K562 (cell line): ENCODE measurements at regions not wholly inside any gene's neighbourhood (a gene's known extent, or its start where the extent isn't known, plus 50 kb on each side); places are given as distances from the start of the nearest gene placed in this dataset.

Experiments used
- ATAC-seq: fragments of 200-7000 bp; cut with Tn5 transposase; 3 replicates; pipeline ENCODE4 v1.9.1; 2020; ENCODE audit warnings: moderate library complexity
- BruUV-seq: library from RNA; stranded (reverse); fragments of 400-500 nt; replicated peaks from 2 replicates; lab custom pipeline; 2021; lab: Mats Ljungman, UMichigan
- CTCF ChIA-PET: fragments of 300-600 bp; formaldehyde crosslinking; extraction: SDS; loops from one replicate; lab custom pipeline; 2021; ENCODE audit warnings: low intra/inter-chr PET ratio; lab: Yijun Ruan, JAX
- POLR2A ChIA-PET: fragments of 300-600, 350-650 bp; sonication (Branson Sonifier 250); formaldehyde crosslinking; extraction: SDS; loops from one replicate; lab custom pipeline; 2021; ENCODE audit warnings: antibody characterized with exemption, inconsistent platforms; lab: Yijun Ruan, JAX
- DNase-seq, 4 experiments: peaks; one replicate each; pipeline versions ENCODE4 v3.0.0 to v3.0.0-alpha.2; 2011 to 2018; ENCODE audit warnings: low spot score in 3 of 4, mixed read lengths in 3 of 4; ENCODE audit errors: extremely low read depth in 1 of 4
- FAIRE-seq: peaks from 2 replicates; lab custom pipeline; 2011; peaks lifted over from hg19 to GRCh38; lab: Jason Lieb, UNC
- H2AFZ ChIP-seq: 2 replicates; pipeline ENCODE4 v1.6.0; 2011; ENCODE audit warnings: low read depth, low read length, control low read depth, inconsistent platforms
- H3K27ac ChIP-seq: fragments of 200-600 bp; 3 replicates; pipeline ENCODE4 v1.8.0; 2011; ENCODE audit warnings: low read depth, mild to moderate bottlenecking, control low read depth, inconsistent platforms, low read length, moderate library complexity, mixed read lengths; ENCODE audit errors: extremely low read depth
- H3K27me3 ChIP-seq, 2 experiments: fragments of 300-600 bp in 1 of 2; 2 replicates in 1 of 2; 3 replicates in 1 of 2; pipeline versions ENCODE4 v1.6.0 to v1.8.0; 2011; ENCODE audit warnings: inconsistent platforms in 2 of 2, low read length in 2 of 2, mild to moderate bottlenecking in 1 of 2, mixed read lengths in 1 of 2, moderate library complexity in 1 of 2; ENCODE audit not compliant: control insufficient read depth in 2 of 2, insufficient read depth in 2 of 2
- H3K36me3 ChIP-seq: fragments of 300-600 bp; 3 replicates; pipeline ENCODE4 v1.8.0; 2011; ENCODE audit warnings: mild to moderate bottlenecking, low read length, inconsistent platforms; ENCODE audit not compliant: control insufficient read depth, insufficient read depth
- H3K4me1 ChIP-seq, 2 experiments: fragments of 200-600 bp in 1 of 2; replicated peaks in 1 of 2; 2 replicates in 1 of 2; 3 replicates in 1 of 2; pipeline versions ENCODE4 v1.5.1 to v1.8.0; 2011; ENCODE audit warnings: inconsistent platforms in 2 of 2, low read length in 2 of 2, mild to moderate bottlenecking in 1 of 2, mixed read lengths in 1 of 2, moderate library complexity in 1 of 2; ENCODE audit not compliant: control insufficient read depth in 2 of 2, insufficient read depth in 2 of 2
- H3K4me2 ChIP-seq: 2 replicates; pipeline ENCODE4 v1.6.1; 2011; ENCODE audit warnings: low read length, control low read depth, inconsistent platforms, mixed read lengths; ENCODE audit not compliant: insufficient read depth
- H3K4me3 ChIP-seq: fragments of 200-600 bp; sonication (generic), shearing (Covaris generic); 2 replicates; pipeline ENCODE4 v1.5.1; 2016; ENCODE audit warnings: control low read depth, inconsistent platforms
- H3K79me2 ChIP-seq: fragments of 200-600 bp; 3 replicates; pipeline ENCODE4 v1.8.0; 2011; ENCODE audit warnings: low read length, inconsistent platforms; ENCODE audit not compliant: control insufficient read depth, insufficient read depth
- H3K9ac ChIP-seq, 2 experiments: 2 replicates each; pipeline versions ENCODE4 v1.6.0 to v1.6.1; 2011; ENCODE audit warnings: low read depth in 2 of 2, low read length in 2 of 2, control low read depth in 1 of 2, inconsistent platforms in 1 of 2, mild to moderate bottlenecking in 1 of 2, mixed read lengths in 1 of 2; ENCODE audit not compliant: insufficient read depth in 1 of 2
- H3K9me1 ChIP-seq: one replicate; pipeline ENCODE4 v1.6.0; 2011; ENCODE audit warnings: inconsistent platforms, mild to moderate bottlenecking, low read length, moderate library complexity; ENCODE audit not compliant: control insufficient read depth, insufficient read depth
- H3K9me3 ChIP-seq: replicated peaks from 2 replicates; pipeline ENCODE4 v1.5.1; 2011; ENCODE audit warnings: low read depth, low read length, inconsistent platforms; ENCODE audit not compliant: control insufficient read depth, insufficient read depth
- H4K20me1 ChIP-seq: replicated peaks from 2 replicates; pipeline ENCODE4 v1.6.1; 2011; ENCODE audit warnings: low read length, inconsistent platforms, mixed read lengths; ENCODE audit not compliant: control insufficient read depth, insufficient read depth
- ARID1B ChIP-seq: fragments of 450-650 bp; IDR thresholded peaks from 2 replicates; pipeline ENCODE4 v1.6.1; 2016; ENCODE audit warnings: antibody characterized with exemption, mild to moderate bottlenecking, inconsistent platforms
- CBX1 ChIP-seq: sonication (generic); IDR thresholded peaks from 2 replicates; pipeline ENCODE4 v1.6.1; 2016; ENCODE audit warnings: antibody characterized with exemption, low read depth, mild to moderate bottlenecking
- CREM ChIP-seq: IDR thresholded peaks from 2 replicates; pipeline ENCODE4 v1.6.1; 2014; ENCODE audit warnings: antibody characterized with exemption, low read depth
- CSDE1 ChIP-seq, 2 experiments: fragments of 450-650 bp; IDR thresholded peaks; 2 replicates each; pipeline ENCODE4 v1.6.1; 2016; ENCODE audit warnings: mild to moderate bottlenecking in 1 of 2
- EZH2 ChIP-seq: IDR thresholded peaks from 2 replicates; pipeline ENCODE4 v1.6.1; 2012; ENCODE audit warnings: low read depth, mild to moderate bottlenecking, inconsistent platforms, low read length, borderline replicate concordance
- HNRNPUL1 ChIP-seq: fragments of 200-400 bp; formaldehyde crosslinking; IDR thresholded peaks from 2 replicates; pipeline ENCODE4 v1.6.1; 2017; ENCODE audit warnings: low read length
- KHSRP ChIP-seq: fragments of 450-650 bp; IDR thresholded peaks from 2 replicates; pipeline ENCODE4 v1.6.1; 2017
- PRDM10 ChIP-seq: fragments of 450-650 bp; IDR thresholded peaks from 2 replicates; pipeline ENCODE4 v1.6.1; 2018; ENCODE audit not compliant: partially characterized antibody
- RBBP5 ChIP-seq: fragments of 200-600 bp; sonication (generic); IDR thresholded peaks from 2 replicates; pipeline ENCODE4 v1.6.1; 2012; ENCODE audit warnings: borderline replicate concordance, mild to moderate bottlenecking, low read length, control low read depth, inconsistent platforms; ENCODE audit not compliant: insufficient read depth, poor library complexity, severe bottlenecking
- ZNF785 ChIP-seq: fragments of 250-450 bp; sonication (Bioruptor Pico); IDR thresholded peaks from 2 replicates; pipeline ENCODE4 v1.4.0; 2020; ENCODE audit warnings: mild to moderate bottlenecking
- WGBS: fragments of 100-300 bp; shearing (Covaris generic); methylation state at CpG from one replicate; pipeline ENCODE4 v1.1.6; 2016; ENCODE audit warnings: low coverage, mixed read lengths; ENCODE audit not compliant: insufficient coverage; ENCODE audit errors: missing lambda C conversion rate; 5-methylcytosine and 5-hydroxymethylcytosine counted together
- in situ Hi-C: fragments of 300-500 bp; cut with MboI; formaldehyde crosslinking; loops from 4 replicates; pipeline ENCODE4 v1.15.0; 2018; ENCODE audit warnings: inconsistent platforms, mixed read lengths
- intact Hi-C: fragments of 100-400 bp; cut with micrococcal nuclease; formaldehyde crosslinking; loops from 2 replicates; pipeline ENCODE4 v1.14.2; 2022

GRCh38 chrX:26909728-26910127, 553.4 kb downstream of the PPP4R3C start:
- in situ Hi-C loops (no loop called here), intact Hi-C loops (no loop called here)
- no peaks in the 10 kb centered on the region for H3K9me3 ChIP-seq
- ATAC-seq (no peak), DNase-seq (no peak), FAIRE-seq (no peak)
- no peak overlapping the region for H2AFZ ChIP-seq
- H3K9ac ChIP-seq = no peak overlapping the region
- no TSS peak for BruUV-seq
- no peaks in the 10 kb centered on the region for H4K20me1 ChIP-seq
- H3K27ac ChIP-seq = no peak overlapping the region
- no peaks in the 10 kb centered on the region for H3K36me3 ChIP-seq
- no peaks in the 10 kb centered on the region for H3K27me3 ChIP-seq
- no peak overlapping the region for H3K4me2 ChIP-seq
- ChIA-PET POLR2A (no interaction called here), CTCF (no interaction called here)
- H3K4me1 ChIP-seq = no peaks in the 10 kb centered on the region
- TF ChIP-seq ARID1B = no peak
- no peak overlapping the region for H3K4me3 ChIP-seq
- no peaks in the 10 kb centered on the region for H3K9me1 ChIP-seq
- no peaks in the 10 kb centered on the region for H3K79me2 ChIP-seq
- 0% methylated on average over 2 of the region's 2 CpGs for WGBS

- intact Hi-C loops = no loop called here
- in situ Hi-C loops = no loop called here
- FAIRE-seq = no peak
Measured at GRCh38 chrX:26908218-26908617, 554.9 kb downstream of the PPP4R3C start.

More at GRCh38 chrX:26908218-26908617, 554.9 kb downstream of the PPP4R3C start:
- no peaks in the 10 kb centered on the region for H3K4me1 ChIP-seq
- no peaks in the 10 kb centered on the region for H3K36me3 ChIP-seq
- H4K20me1 ChIP-seq = no peaks in the 10 kb centered on the region
- H3K9me1 ChIP-seq = no peaks in the 10 kb centered on the region
- no peaks in the 10 kb centered on the region for H3K9me3 ChIP-seq
- H3K4me3 ChIP-seq = no peak overlapping the region
- H3K4me2 ChIP-seq = no peak overlapping the region
- H3K27me3 ChIP-seq = no peaks in the 10 kb centered on the region
- CTCF ChIA-PET = no interaction called here
- H3K79me2 ChIP-seq = no peaks in the 10 kb centered on the region
- POLR2A ChIA-PET = no interaction called here
- no peak for DNase-seq
- no TSS peak for BruUV-seq
- no peak overlapping the region for H3K9ac ChIP-seq
- 0% methylated on average over 1 of the region's 1 CpG for WGBS
- TF ChIP-seq PRDM10 (no peak), HNRNPUL1 (no peak), ZNF785 (no peak), CREM (no peak), EZH2 (no peak), RBBP5 (no peak), CSDE1 (IDR thresholded peaks at IDR 0.05) (no peak), KHSRP (no peak), CBX1 (no peak)
- no peak for ATAC-seq
- H2AFZ ChIP-seq = no peak overlapping the region
- no peak overlapping the region for H3K27ac ChIP-seq
